ENCODE measurements at regions not wholly inside any gene's neighbourhood (a gene's known extent, or its start where the extent isn't known, plus 50 kb on each side); places are given as distances from the start of the nearest gene placed in this dataset.

- no peak for DNase-seq (ENCODE audit: insufficient read length, low spot score, missing footprints)
- H4K20me1 ChIP-seq (ENCODE audit: insufficient read depth, low read length) = no peaks in the 10 kb centered on the region
- H3K4me1 ChIP-seq (ENCODE audit: insufficient read depth, low read length) = no peaks in the 10 kb centered on the region
- no peak overlapping the region for H3K4me3 ChIP-seq (ENCODE audit: insufficient read depth, low read length)
- no peaks in the 10 kb centered on the region for H3K79me2 ChIP-seq (ENCODE audit: insufficient read depth, low read length)
- H3K36me3 ChIP-seq (ENCODE audit: insufficient read depth, low read length) = no peaks in the 10 kb centered on the region
- no peaks in the 10 kb centered on the region for H3K9me3 ChIP-seq (ENCODE audit: low read depth, low read length)
- no peak overlapping the region for H2AFZ ChIP-seq (ENCODE audit: low read length)
- H3K27ac ChIP-seq (ENCODE audit: low read depth, low read length) = no peak overlapping the region
- no peak overlapping the region for H3K4me2 ChIP-seq (ENCODE audit: insufficient read depth, low read length)
- TF ChIP-seq CTCF (IDR thresholded peaks at IDR 0.05; ENCODE audit: extremely low read depth, low read depth, low read length) = no peak
- H3K27me3 ChIP-seq (ENCODE audit: insufficient read depth, low read length) = no peaks in the 10 kb centered on the region
Observed at GRCh38 chr4:29405116-29405515, 1315.1 kb upstream of the PCDH7 start.

- no peak for TF ChIP-seq CTCF (IDR thresholded peaks at IDR 0.05; ENCODE audit: extremely low read depth, low read depth, low read length)
- Histone ChIP-seq H3K27ac (ENCODE audit: low read depth, low read length) (no peak overlapping the region), H4K20me1 (ENCODE audit: insufficient read depth, low read length) (no peaks in the 10 kb centered on the region), H3K4me2 (ENCODE audit: insufficient read depth, low read length) (no peak overlapping the region), H3K4me1 (ENCODE audit: insufficient read depth, low read length) (no peaks in the 10 kb centered on the region), H3K4me3 (ENCODE audit: insufficient read depth, low read length) (no peak overlapping the region), H2AFZ (ENCODE audit: low read length) (no peak overlapping the region), H3K36me3 (ENCODE audit: insufficient read depth, low read length) (no peaks in the 10 kb centered on the region), H3K27me3 (ENCODE audit: insufficient read depth, low read length) (no peaks in the 10 kb centered on the region), H3K79me2 (ENCODE audit: insufficient read depth, low read length) (no peaks in the 10 kb centered on the region), H3K9me3 (ENCODE audit: low read depth, low read length) (no peaks in the 10 kb centered on the region)
- no peak for DNase-seq (ENCODE audit: insufficient read length, low spot score, missing footprints)
Observed at GRCh38 chr4:29415771-29416170, 1304.4 kb upstream of the PCDH7 start.

GRCh38 chr4:29423836-29424721, 1296.1 kb upstream of the PCDH7 start:
- no peak for DNase-seq (ENCODE audit: insufficient read length, low spot score, missing footprints)
- no peak for TF ChIP-seq CTCF (IDR thresholded peaks at IDR 0.05; ENCODE audit: extremely low read depth, low read depth, low read length)
- Histone ChIP-seq H2AFZ (ENCODE audit: low read length) (no peak overlapping the region), H3K79me2 (ENCODE audit: insufficient read depth, low read length) (no peaks in the 10 kb centered on the region), H3K4me3 (ENCODE audit: insufficient read depth, low read length) (no peak overlapping the region), H3K27me3 (ENCODE audit: insufficient read depth, low read length) (no peaks in the 10 kb centered on the region), H3K4me1 (ENCODE audit: insufficient read depth, low read length) (no peaks in the 10 kb centered on the region), H3K36me3 (ENCODE audit: insufficient read depth, low read length) (no peaks in the 10 kb centered on the region), H3K27ac (ENCODE audit: low read depth, low read length) (no peak overlapping the region), H3K9me3 (ENCODE audit: low read depth, low read length) (no peaks in the 10 kb centered on the region), H3K4me2 (ENCODE audit: insufficient read depth, low read length) (no peak overlapping the region), H4K20me1 (ENCODE audit: insufficient read depth, low read length) (no peaks in the 10 kb centered on the region)

GRCh38 chr4:29453303-29453820, 1266.8 kb upstream of the PCDH7 start:
- Histone ChIP-seq H3K4me2 (ENCODE audit: insufficient read depth, low read length) (no peak overlapping the region), H3K36me3 (ENCODE audit: insufficient read depth, low read length) (no peaks in the 10 kb centered on the region), H2AFZ (ENCODE audit: low read length) (no peak overlapping the region), H3K27ac (ENCODE audit: low read depth, low read length) (no peak overlapping the region), H3K9me3 (ENCODE audit: low read depth, low read length) (no peaks in the 10 kb centered on the region), H3K79me2 (ENCODE audit: insufficient read depth, low read length) (no peaks in the 10 kb centered on the region), H4K20me1 (ENCODE audit: insufficient read depth, low read length) (no peaks in the 10 kb centered on the region), H3K4me1 (ENCODE audit: insufficient read depth, low read length) (no peaks in the 10 kb centered on the region), H3K4me3 (ENCODE audit: insufficient read depth, low read length) (no peak overlapping the region), H3K27me3 (ENCODE audit: insufficient read depth, low read length) (no peaks in the 10 kb centered on the region)
- TF ChIP-seq CTCF (IDR thresholded peaks at IDR 0.05; ENCODE audit: extremely low read depth, low read depth, low read length) = no peak
- DNase-seq (ENCODE audit: insufficient read length, low spot score, missing footprints) = no peak
